H1 (cell line): ENCODE measurements at regions not wholly inside any gene's neighbourhood (a gene's known extent, or its start where the extent isn't known, plus 50 kb on each side); places are given as distances from the start of the nearest gene placed in this dataset.

Experiments
- CTCF ChIA-PET: fragments of 300-600 bp; sonication (Branson Sonifier 250); formaldehyde crosslinking; loops from one replicate; lab custom pipeline; 2021; ENCODE audit not compliant: partially characterized antibody; lab: Charles Lee
- POLR2A ChIA-PET: fragments of 300-600 bp; sonication (Branson Sonifier 250); formaldehyde crosslinking; loops from one replicate; lab custom pipeline; 2021; ENCODE audit warnings: inconsistent platforms; ENCODE audit not compliant: partially characterized antibody; lab: Charles Lee
- DNase-seq, 2 experiments: peaks; one replicate each; pipeline versions ENCODE4 v3.0.0 to v3.0.0-alpha.2; 2010 to 2022; ENCODE audit warnings: low spot score in 2 of 2, low read depth in 1 of 2, mixed read lengths in 1 of 2
- FAIRE-seq: peaks from 2 replicates; lab custom pipeline; 2011; peaks lifted over from hg19 to GRCh38; lab: Jason Lieb, UNC
- H2AFZ ChIP-seq: 2 replicates; pipeline ENCODE4 v1.8.1; 2012; ENCODE audit warnings: low read length, inconsistent platforms
- H2AK5ac ChIP-seq: 2 replicates; pipeline ENCODE4 v1.6.1; 2013; ENCODE audit warnings: low read depth, low read length
- H2BK120ac ChIP-seq: replicated peaks from 2 replicates; pipeline ENCODE3; 2013; ENCODE audit warnings: low read depth, low read length, inconsistent platforms
- H2BK12ac ChIP-seq: 2 replicates; pipeline ENCODE4 v1.6.1; 2013; ENCODE audit warnings: low read depth, low read length
- H2BK15ac ChIP-seq: 2 replicates; pipeline ENCODE4 v1.6.1; 2013; ENCODE audit warnings: low read length
- H2BK20ac ChIP-seq: 2 replicates; pipeline ENCODE4 v1.6.1; 2013; ENCODE audit warnings: low read length
- H2BK5ac ChIP-seq: 2 replicates; pipeline ENCODE4 v1.6.1; 2013; ENCODE audit warnings: low read depth, low read length
- H3K14ac ChIP-seq: 2 replicates; pipeline ENCODE4 v1.6.1; 2013; ENCODE audit warnings: inconsistent platforms; ENCODE audit not compliant: insufficient read length
- H3K18ac ChIP-seq: 2 replicates; pipeline ENCODE4 v1.6.1; 2013; ENCODE audit warnings: low read length; ENCODE audit errors: extremely low read depth
- H3K23ac ChIP-seq: 2 replicates; pipeline ENCODE4 v1.6.1; 2013; ENCODE audit warnings: inconsistent platforms; ENCODE audit not compliant: insufficient read length
- H3K23me2 ChIP-seq: 2 replicates; pipeline ENCODE4 v1.6.1; 2013; ENCODE audit warnings: low read depth, low read length
- H3K27ac ChIP-seq: 2 replicates; pipeline ENCODE4 v1.6.1; 2011; ENCODE audit warnings: low read depth, low read length, inconsistent platforms
- H3K27me3 ChIP-seq, 4 experiments: replicated peaks in 1 of 4; 1 replicate in 1 of 4; 2 replicates in 3 of 4; pipeline versions ENCODE4 v1.6.1 to v1.8.1; 2011 to 2013; ENCODE audit warnings: low read length in 3 of 4, mild to moderate bottlenecking in 3 of 4, inconsistent platforms in 2 of 4, mixed read lengths in 2 of 4, moderate library complexity in 1 of 4; ENCODE audit not compliant: control insufficient read depth in 3 of 4, insufficient read depth in 3 of 4; ENCODE audit errors: extremely low read depth in 1 of 4
- H3K36me3 ChIP-seq, 4 experiments: 2 replicates each; pipeline versions ENCODE4 v1.6.1 to v1.8.1; 2011 to 2013; ENCODE audit warnings: mild to moderate bottlenecking in 4 of 4, low read length in 3 of 4, moderate library complexity in 2 of 4, control low read depth in 1 of 4, inconsistent platforms in 1 of 4; ENCODE audit not compliant: insufficient read depth in 4 of 4, control insufficient read depth in 2 of 4
- H3K4ac ChIP-seq: replicated peaks from 2 replicates; pipeline ENCODE3; 2013; ENCODE audit warnings: low read length, low read depth, mixed read lengths, inconsistent platforms; ENCODE audit not compliant: insufficient read length
- H3K4me1 ChIP-seq, 4 experiments: replicated peaks in 1 of 4; 1 replicate in 1 of 4; 2 replicates in 3 of 4; pipeline versions ENCODE4 v1.6.1 to v1.8.1; 2011 to 2013; ENCODE audit warnings: low read length in 3 of 4, inconsistent platforms in 2 of 4, mixed read lengths in 1 of 4; ENCODE audit not compliant: insufficient read depth in 4 of 4, control insufficient read depth in 3 of 4
- H3K4me2 ChIP-seq, 2 experiments: 2 replicates each; pipeline versions ENCODE4 v1.6.1 to v1.8.1; 2011 to 2013; ENCODE audit warnings: low read depth in 2 of 2, low read length in 2 of 2, control low read depth in 1 of 2, inconsistent platforms in 1 of 2, mild to moderate bottlenecking in 1 of 2; ENCODE audit not compliant: insufficient read depth in 1 of 2
- H3K4me3 ChIP-seq, 4 experiments: fragments of 200-600, 300-600 bp in 1 of 4; sonication (generic), shearing (Covaris generic), sonication (Bioruptor Twin) in 1 of 4; 2 replicates each; pipeline versions ENCODE4 v1.5.1 to v1.8.1; 2011 to 2016; ENCODE audit warnings: low read length in 4 of 4, low read depth in 3 of 4, control low read depth in 2 of 4, inconsistent platforms in 2 of 4, mild to moderate bottlenecking in 2 of 4, mixed read lengths in 1 of 4, moderate library complexity in 1 of 4; ENCODE audit not compliant: insufficient read depth in 2 of 4; ENCODE audit errors: extremely low read depth in 1 of 4
- H3K56ac ChIP-seq: replicated peaks from 2 replicates; pipeline ENCODE3; 2013; ENCODE audit warnings: low read depth, mild to moderate bottlenecking, mixed read lengths, low read length, inconsistent platforms; ENCODE audit not compliant: insufficient read length
- H3K79me1 ChIP-seq: 2 replicates; pipeline ENCODE4 v1.6.1; 2013; ENCODE audit warnings: low read depth, low read length, control low read depth
- H3K79me2 ChIP-seq, 2 experiments: 2 replicates each; pipeline versions ENCODE4 v1.6.1 to v1.8.1; 2012 to 2013; ENCODE audit warnings: low read length in 2 of 2, mild to moderate bottlenecking in 2 of 2, inconsistent platforms in 1 of 2; ENCODE audit not compliant: insufficient read depth in 2 of 2, control insufficient read depth in 1 of 2
- H3K9ac ChIP-seq, 4 experiments: replicated peaks in 1 of 4; 1 replicate in 1 of 4; 2 replicates in 3 of 4; pipeline versions ENCODE4 v1.6.1 to v1.8.1; 2011 to 2013; ENCODE audit warnings: low read depth in 3 of 4, low read length in 3 of 4, control low read depth in 2 of 4, mild to moderate bottlenecking in 2 of 4, moderate library complexity in 2 of 4, inconsistent platforms in 1 of 4; ENCODE audit errors: extremely low read depth in 1 of 4
- H3K9me3 ChIP-seq, 2 experiments: 2 replicates each; pipeline versions ENCODE4 v1.6.1 to v1.8.1; 2012 to 2013; ENCODE audit warnings: mild to moderate bottlenecking in 2 of 2, moderate library complexity in 2 of 2, control low read depth in 1 of 2, inconsistent platforms in 1 of 2, low read depth in 1 of 2, low read length in 1 of 2, mixed read lengths in 1 of 2; ENCODE audit not compliant: insufficient read depth in 2 of 2
- H4K20me1 ChIP-seq, 2 experiments: replicated peaks in 1 of 2; 2 replicates each; pipeline versions ENCODE3 to v1.8.1; 2011 to 2013; ENCODE audit warnings: inconsistent platforms in 2 of 2, low read length in 2 of 2, mild to moderate bottlenecking in 1 of 2; ENCODE audit not compliant: insufficient read depth in 2 of 2, control insufficient read depth in 1 of 2
- H4K5ac ChIP-seq: 2 replicates; pipeline ENCODE4 v1.6.1; 2013; ENCODE audit warnings: low read length, low read depth, mixed read lengths, inconsistent platforms; ENCODE audit not compliant: insufficient read length
- H4K8ac ChIP-seq: 2 replicates; pipeline ENCODE4 v1.8.0; 2013; ENCODE audit warnings: mild to moderate bottlenecking, moderate library complexity, low read length, inconsistent platforms; ENCODE audit not compliant: insufficient read depth; ENCODE audit errors: extremely low read depth
- H4K91ac ChIP-seq: replicated peaks from 2 replicates; pipeline ENCODE3; 2013; ENCODE audit warnings: low read length, mixed read lengths, inconsistent platforms; ENCODE audit not compliant: insufficient read length
- KDM1A ChIP-seq: fragments of 200-600, 300-600 bp; sonication (generic); IDR thresholded peaks from 2 replicates; pipeline ENCODE4 v1.7.1; 2016; ENCODE audit warnings: mild to moderate bottlenecking, low read length, borderline replicate concordance
- NRF1 ChIP-seq: IDR thresholded peaks from 2 replicates; pipeline ENCODE4 v1.6.1; 2011; ENCODE audit warnings: mild to moderate bottlenecking, low read depth, low read length, improper control_type of control experiment
- PHF8 ChIP-seq: fragments of 200-600 bp; sonication (generic); conservative IDR thresholded peaks from 2 replicates; pipeline ENCODE4 v1.7.1; 2012; ENCODE audit warnings: low read depth, mild to moderate bottlenecking, inconsistent platforms, low read length, moderate library complexity
- RFX5 ChIP-seq: IDR thresholded peaks from 2 replicates; pipeline ENCODE4 v1.6.1; 2011; ENCODE audit warnings: low read depth, low read length, improper control_type of control experiment, borderline replicate concordance
- SIX5 ChIP-seq: IDR thresholded peaks from 2 replicates; pipeline ENCODE4 v1.6.1; 2011; ENCODE audit warnings: mild to moderate bottlenecking, low read depth, low read length
- SP1 ChIP-seq: IDR thresholded peaks from 2 replicates; pipeline ENCODE4 v1.6.1; 2011; ENCODE audit warnings: low read depth, low read length
- SP2 ChIP-seq: IDR thresholded peaks from 2 replicates; pipeline ENCODE4 v1.6.1; 2012; ENCODE audit warnings: mild to moderate bottlenecking, low read length, inconsistent platforms
- SRF ChIP-seq: IDR thresholded peaks from 2 replicates; pipeline ENCODE4 v1.6.1; 2011; ENCODE audit warnings: mild to moderate bottlenecking, low read depth, low read length, moderate library complexity
- TBP ChIP-seq: IDR thresholded peaks from 2 replicates; pipeline ENCODE4 v1.6.1; 2011; ENCODE audit warnings: low read depth, low read length, improper control_type of control experiment

- Histone ChIP-seq H2BK12ac (no peak overlapping the region), H4K91ac (no peak overlapping the region), H4K8ac (no peak overlapping the region), H2AK5ac (no peak overlapping the region), H3K9ac (no peak overlapping the region), H3K4me2 (no peak overlapping the region), H4K5ac (no peak overlapping the region), H2BK120ac (no peak overlapping the region), H3K56ac (no peak overlapping the region), H3K23me2 (no peaks in the 10 kb centered on the region), H2AFZ (no peak overlapping the region), H3K4ac (no peak overlapping the region), H3K27ac (no peak overlapping the region), H3K18ac (no peak overlapping the region), H4K20me1 (no peaks in the 10 kb centered on the region), H2BK20ac (no peak overlapping the region), H3K23ac (no peak overlapping the region), H3K36me3 (no peaks in the 10 kb centered on the region), H3K27me3 (no peaks in the 10 kb centered on the region), H2BK15ac (no peak overlapping the region), H3K4me3 (no peak overlapping the region), H3K79me2 (no peaks in the 10 kb centered on the region), H2BK5ac (no peak overlapping the region), H3K79me1 (no peaks in the 10 kb centered on the region), H3K4me1 (peaks cover 0 to 11% (median 0%) of the 10 kb centered on the region in 4 experiments; a peak in 1 of 7 replicates), H3K9me3 (no peaks in the 10 kb centered on the region), H3K14ac (no peak overlapping the region)
- DNase-seq = no peak
- FAIRE-seq = no peak
- ChIA-PET POLR2A (no interaction called here), CTCF (interaction anchor here (0.5 to 3.1 kb wide), 6 partner anchors 20 to 326 kb away, joined by 3 to 15 read pairs (median 4); no protein-coding TSS in a partner anchor)
- TF ChIP-seq PHF8 (no peak), SP1 (no peak), KDM1A (no peak), SP2 (no peak), NRF1 (no peak), TBP (no peak), SRF (no peak), SIX5 (no peak), RFX5 (no peak)
Measured at GRCh38 chr14:30264161-30264560, 294.8 kb upstream of the G2E3 start.
